ENCODE measurements at regions not wholly inside any gene's neighbourhood (a gene's known extent, or its start where the extent isn't known, plus 50 kb on each side); places are given as distances from the start of the nearest gene placed in this dataset.

- ChIA-PET CTCF (interaction anchor here (1.0 to 1.4 kb wide), 2 partner anchors 10 to 17 kb away, joined by 3 read pairs; no protein-coding TSS in a partner anchor), POLR2A (no interaction called here)
These were observed 235.6 kb upstream of the JADE1 start for GRCh38 chr4:128573781-128574508.

GRCh38 chr4:128572778-128573241 is 236.7 kb upstream of the JADE1 start:
- POLR2A ChIA-PET: no interaction called here

DNA sequence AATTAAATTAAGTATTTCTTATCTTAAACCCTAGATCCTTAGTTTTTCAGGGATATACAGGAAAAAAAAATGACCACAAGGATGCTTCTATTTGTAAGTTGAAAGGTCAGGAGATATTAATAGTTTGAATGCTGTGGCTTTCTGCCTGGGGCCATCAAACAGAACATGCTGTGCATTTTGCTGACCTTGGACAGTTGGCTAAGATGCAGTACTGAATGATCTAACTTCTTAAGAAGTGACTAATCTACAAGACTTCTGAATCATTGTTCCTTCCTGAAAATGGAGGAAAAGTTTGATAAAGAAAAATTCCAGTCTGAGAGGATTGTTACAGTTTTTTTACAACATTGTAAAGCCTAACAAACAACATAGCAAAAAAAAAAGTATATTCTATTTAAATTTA is 237.8 kb upstream of the JADE1 start:
- POLR2A ChIA-PET: no interaction called here
- CTCF ChIA-PET: no interaction called here

More at GRCh38 chr4:128572778-128573241, 236.7 kb upstream of the JADE1 start:
- CTCF ChIA-PET: no interaction called here

GRCh38 chr4:128570387-128570975 is 239.0 kb upstream of the JADE1 start:
- POLR2A ChIA-PET: no interaction called here
- CTCF ChIA-PET: no interaction called here

DNA sequence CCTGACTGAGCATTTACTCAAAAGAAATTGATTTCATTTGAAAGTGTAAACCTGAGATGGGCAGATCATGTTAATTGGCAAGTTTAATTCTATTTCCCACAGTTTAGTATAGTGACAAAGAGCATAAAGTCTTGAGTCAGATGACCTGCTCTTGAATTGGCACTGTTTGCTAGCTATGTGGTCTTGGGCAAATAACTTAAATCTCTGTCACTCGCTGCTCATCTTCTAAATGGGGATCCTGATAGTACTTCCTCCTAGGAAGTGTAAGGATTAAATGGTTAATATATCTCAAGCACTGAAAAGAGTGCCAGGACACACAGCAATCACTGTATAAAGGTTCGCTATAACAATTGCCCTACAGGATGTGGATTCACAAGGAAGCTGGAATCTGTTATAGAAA is 242.8 kb upstream of the JADE1 start:
- CTCF ChIA-PET: no interaction called here
- POLR2A ChIA-PET: no interaction called here

DNA sequence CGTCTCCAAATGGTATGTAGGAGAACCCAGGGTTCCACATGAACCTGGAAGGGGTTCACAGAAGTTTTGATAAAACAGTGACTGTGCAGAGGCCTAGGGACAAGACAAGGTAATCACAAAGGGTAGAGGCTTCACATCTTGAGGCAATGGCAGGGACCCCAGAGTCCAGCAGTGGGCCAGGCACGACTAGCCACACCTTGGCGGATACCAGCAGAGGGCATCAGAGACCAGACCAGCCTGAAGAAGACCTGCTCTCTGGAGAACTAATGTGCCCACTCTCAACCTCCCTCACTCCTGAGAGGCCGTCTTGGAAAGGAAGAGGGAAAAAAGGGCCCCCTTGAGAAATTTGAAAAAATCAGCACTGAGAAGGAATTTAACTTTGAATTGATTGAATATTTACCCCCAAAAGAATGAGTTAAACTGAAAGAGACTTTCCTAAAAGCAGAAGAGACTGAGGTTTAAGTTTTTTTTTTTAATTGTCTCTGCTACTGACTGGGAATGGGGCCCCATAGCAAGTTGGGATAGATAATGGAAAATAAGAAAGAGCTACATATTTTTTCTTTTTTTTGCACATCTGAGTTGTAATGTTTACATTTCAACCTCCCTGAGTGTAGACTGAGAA is 243.8 kb upstream of the JADE1 start:
- ChIA-PET CTCF (no interaction called here), POLR2A (no interaction called here)

DNA sequence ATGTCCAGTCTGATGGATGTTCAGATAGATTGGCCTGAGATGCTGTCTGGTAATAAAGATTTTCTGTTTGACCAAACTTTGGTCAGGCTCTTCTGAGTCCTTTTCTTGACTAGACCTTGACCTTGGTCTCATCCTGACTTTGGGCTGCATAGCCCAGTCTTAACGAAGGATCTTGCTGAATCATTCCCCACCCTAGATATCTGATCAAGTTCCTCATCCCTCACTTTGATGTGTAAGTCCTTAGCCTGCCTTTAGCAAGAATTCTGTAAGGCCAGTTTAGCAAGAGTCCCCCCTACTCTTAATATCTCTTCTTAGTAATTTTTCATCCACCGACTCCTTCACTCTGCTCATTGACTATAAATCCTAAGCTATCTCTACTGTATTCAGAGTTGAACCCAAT is 244.4 kb upstream of the JADE1 start:
- POLR2A ChIA-PET: no interaction called here
- CTCF ChIA-PET: no interaction called here

- ChIA-PET CTCF (interaction anchor here (1.0 kb wide), 1 partner anchor 10 kb away, joined by 3 read pairs; no protein-coding TSS in a partner anchor), POLR2A (no interaction called here)
These were observed 245.3 kb upstream of the JADE1 start for GRCh38 chr4:128564081-128564630.

- ChIA-PET CTCF (no interaction called here), POLR2A (no interaction called here)
These were observed 248.6 kb upstream of the JADE1 start for GRCh38 chr4:128560754-128561495.

- ChIA-PET POLR2A (no interaction called here), CTCF (no interaction called here)
These were observed 250.4 kb upstream of the JADE1 start for GRCh38 chr4:128558896-128559679.

DNA sequence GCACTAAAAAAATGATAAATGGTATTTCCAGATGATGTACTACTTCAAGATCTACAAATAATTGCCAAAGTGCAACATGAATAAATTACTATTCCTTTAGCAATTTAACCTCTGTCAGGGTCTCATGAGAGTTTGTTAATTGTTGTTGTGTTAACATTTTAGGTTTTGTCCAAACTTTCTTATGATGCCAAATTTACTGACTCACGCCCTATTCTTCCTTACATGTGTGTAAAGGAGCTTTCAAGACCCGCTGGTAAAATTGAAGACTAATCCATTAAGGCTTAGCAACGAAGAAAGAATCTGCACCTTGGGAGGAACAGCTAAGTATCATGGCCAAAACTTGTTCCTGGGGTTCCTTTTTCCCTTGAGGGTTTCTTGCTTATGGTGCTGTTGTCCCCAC is 252.7 kb upstream of the JADE1 start:
- ChIA-PET CTCF (interaction anchor here (1.3 kb wide), 1 partner anchor 18 kb away, joined by 3 read pairs; no protein-coding TSS in a partner anchor), POLR2A (no interaction called here)

GRCh38 chr4:128553686-128554515 is 255.6 kb upstream of the JADE1 start:
- ChIA-PET CTCF (interaction anchor here (1.8 kb wide), 1 partner anchor 21 kb away, joined by 5 read pairs; no protein-coding TSS in a partner anchor), POLR2A (interaction anchor here (0.6 to 0.7 kb wide), 2 partner anchors 286 to 524 kb away, joined by 3 to 4 read pairs; no protein-coding TSS in a partner anchor)

DNA sequence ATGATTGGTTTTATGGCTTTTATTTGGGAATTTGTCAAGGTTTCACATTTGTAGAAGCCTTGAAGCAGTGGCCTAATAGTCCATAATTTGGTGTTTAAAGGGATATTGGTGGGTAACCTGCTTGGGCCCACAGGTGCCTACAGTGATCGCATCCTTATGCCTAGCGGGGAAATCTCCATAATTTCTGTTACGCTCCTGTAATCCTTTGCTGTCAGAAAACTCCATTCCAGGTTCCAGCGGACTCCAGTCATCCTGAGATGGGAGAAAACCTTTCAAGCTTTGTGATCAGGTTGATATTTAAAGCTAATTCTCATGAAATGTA is 257.0 kb upstream of the JADE1 start:
- ChIA-PET POLR2A (no interaction called here), CTCF (interaction anchor here (1.8 kb wide), 1 partner anchor 23 kb away, joined by 5 read pairs; no protein-coding TSS in a partner anchor)

DNA sequence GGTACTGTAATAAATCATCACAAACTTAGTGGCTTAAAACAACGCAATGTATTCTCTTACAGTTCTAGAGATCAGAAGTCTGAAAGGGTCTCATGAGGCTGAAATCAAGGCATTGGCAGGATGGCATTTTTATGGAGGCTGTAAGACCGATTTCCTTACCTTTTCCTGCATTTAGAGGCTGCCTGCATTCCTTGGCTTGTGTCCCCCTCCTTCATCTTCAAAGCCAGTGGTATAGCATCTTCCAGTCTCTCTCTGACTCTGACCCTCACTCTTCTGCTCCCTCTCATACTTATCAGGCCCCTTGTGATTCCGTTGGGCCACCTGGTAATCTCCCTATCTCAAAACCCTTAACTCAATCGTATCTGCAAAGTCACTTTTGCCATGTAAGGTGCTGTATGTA is 258.2 kb upstream of the JADE1 start:
- ChIA-PET CTCF (no interaction called here), POLR2A (no interaction called here)

- CTCF ChIA-PET: no interaction called here
These were observed 259.4 kb upstream of the JADE1 start for GRCh38 chr4:128550060-128550459.

GRCh38 chr4:128549636-128550035 is 259.9 kb upstream of the JADE1 start:
- ChIA-PET POLR2A (no interaction called here), CTCF (no interaction called here)

More at GRCh38 chr4:128550060-128550459, 259.4 kb upstream of the JADE1 start:
- POLR2A ChIA-PET: no interaction called here

- ChIA-PET POLR2A (no interaction called here), CTCF (no interaction called here)
These were observed 260.8 kb upstream of the PGRMC2 start for GRCh38 chr4:128548381-128548780.

DNA sequence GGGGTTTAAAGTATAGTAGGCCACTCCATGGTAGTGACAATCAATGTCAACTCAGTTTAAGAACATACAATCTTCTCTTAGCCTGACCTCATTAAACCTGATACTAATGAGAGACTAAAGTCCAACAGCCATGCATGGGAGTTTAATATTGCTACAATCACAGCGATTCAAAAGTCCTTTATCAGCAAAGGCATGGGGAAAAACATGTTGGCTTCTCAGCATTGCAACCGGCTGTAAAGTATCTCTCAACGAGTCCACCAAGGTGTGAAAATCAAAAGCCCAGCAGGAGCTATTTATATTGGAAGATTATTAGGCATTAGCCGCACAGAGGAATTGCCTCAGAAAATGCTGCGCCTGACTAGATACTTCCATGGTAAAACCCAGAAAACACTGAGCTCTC is 256.7 kb upstream of the PGRMC2 start:
- CTCF ChIA-PET: no interaction called here
- POLR2A ChIA-PET: no interaction called here

DNA sequence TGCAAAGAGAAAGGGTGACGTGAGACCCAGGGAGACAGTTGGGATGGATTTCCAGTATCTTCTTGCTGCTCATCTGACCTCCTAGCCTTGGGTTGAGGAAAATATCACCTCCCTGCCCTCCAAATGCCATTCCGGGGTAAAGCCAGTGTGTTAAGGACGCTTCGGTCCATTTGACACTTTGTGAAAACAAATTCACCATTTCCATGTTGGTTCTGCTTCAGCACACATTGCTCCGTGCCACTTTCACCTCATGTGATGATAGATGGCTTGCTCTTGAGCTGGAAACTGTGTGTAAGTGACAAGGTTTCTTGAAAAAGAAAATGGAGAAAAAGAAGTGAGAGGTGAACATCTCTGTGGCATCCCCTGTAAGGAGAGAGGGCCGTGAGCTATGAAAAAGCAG is 256.1 kb upstream of the PGRMC2 start:
- CTCF ChIA-PET: no interaction called here
- POLR2A ChIA-PET: no interaction called here
